Body of pancreas (tissue), 4 donors: ENCODE measurements at regions not wholly inside any gene's neighbourhood (a gene's known extent, or its start where the extent isn't known, plus 50 kb on each side); places are given as distances from the start of the nearest gene placed in this dataset.

Experiments
- ATAC-seq: fragments of 150-250 bp; one replicate; pipeline ENCODE4 v1.9.1; 2016
- DNase-seq, 4 donors: peaks; one replicate each; pipeline ENCODE4 v3.0.0-alpha.2; 2019
- H3K27ac ChIP-seq, 4 donors: fragments of 200-600 bp; sonication (generic); 1 replicate in 3 of 4; 2 replicates in 1 of 4; pipeline versions ENCODE4 v1.5.1 to v1.6.1; 2016 to 2019; ENCODE audit warnings: mild to moderate bottlenecking in 1 of 4, mixed read lengths in 1 of 4, moderate library complexity in 1 of 4
- H3K27me3 ChIP-seq, 2 donors: fragments of 200-600 bp; sonication (generic); one replicate each; pipeline ENCODE4 v1.6.0; 2016; ENCODE audit warnings: mild to moderate bottlenecking in 1 of 2
- H3K36me3 ChIP-seq, 2 donors: fragments of 200-600 bp; sonication (generic); replicated peaks in 1 of 2; 2 replicates each; pipeline ENCODE4 v1.5.1; 2016; ENCODE audit warnings: low read depth in 2 of 2; ENCODE audit not compliant: insufficient read depth in 1 of 2
- H3K4me1 ChIP-seq: fragments of 200-600 bp; sonication (generic); one replicate; pipeline ENCODE4 v1.6.0; 2016
- H3K4me3 ChIP-seq, 2 donors: fragments of 200-600 bp; sonication (generic); 1 replicate in 1 of 2; 2 replicates in 1 of 2; pipeline ENCODE4 v1.5.1; 2016 to 2019
- H3K9me3 ChIP-seq, 3 donors: fragments of 200-600 bp; sonication (generic); 1 replicate in 2 of 3; 2 replicates in 1 of 3; pipeline ENCODE4 v1.5.1; 2016
- POLR2A ChIP-seq, 3 donors: fragments of 450-650 bp; IDR thresholded peaks; one replicate each; pipeline ENCODE4 v1.6.1; 2016; ENCODE audit warnings: antibody characterized with exemption in 3 of 3, mild to moderate bottlenecking in 2 of 3
- WGBS, 2 donors: methylation state at CpG; one replicate each; pipeline ENCODE4 v1.1.5; 2017; 5-methylcytosine and 5-hydroxymethylcytosine counted together
- intact Hi-C: fragments of 100-400 bp; cut with DNase I; formaldehyde crosslinking; loops from one replicate; pipeline ENCODE4 v1.15.1; 2023
- TF ChIP-seq, protein P1 (sequence below), 7 experiments: fragments of 450-650 bp in 4 of 7; fragments of 200-600 bp in 3 of 7; sonication (generic) in 3 of 7; IDR thresholded peaks; one replicate each; pipeline ENCODE4 v1.5.1; 2016 to 2019; ENCODE audit warnings: antibody characterized with exemption in 7 of 7

DNA sequence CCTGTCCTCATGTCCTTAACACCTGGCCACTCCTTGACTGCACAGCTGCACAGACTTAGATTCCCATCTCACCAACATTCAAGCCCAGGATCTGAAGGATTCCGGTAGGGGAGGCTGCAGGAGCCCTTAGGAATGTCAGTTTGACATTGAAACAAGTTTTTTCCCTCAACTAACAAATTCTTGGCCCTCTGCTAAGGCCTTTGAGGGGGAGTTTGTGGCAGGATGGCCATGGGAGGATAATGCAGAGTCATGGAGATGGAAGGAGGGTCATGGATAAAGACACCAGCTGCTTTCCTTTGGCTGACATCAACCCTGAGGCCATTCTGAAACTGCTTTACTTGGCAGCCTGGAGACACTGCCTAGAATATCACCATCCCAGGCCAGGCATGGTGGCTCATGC is 63.4 kb upstream of the PPP2R5A start:
- peaks cover 15% of the 10 kb centered on the region for H3K4me1 ChIP-seq
- no peak for ATAC-seq
- H3K27ac ChIP-seq: no peak overlapping the region

DNA sequence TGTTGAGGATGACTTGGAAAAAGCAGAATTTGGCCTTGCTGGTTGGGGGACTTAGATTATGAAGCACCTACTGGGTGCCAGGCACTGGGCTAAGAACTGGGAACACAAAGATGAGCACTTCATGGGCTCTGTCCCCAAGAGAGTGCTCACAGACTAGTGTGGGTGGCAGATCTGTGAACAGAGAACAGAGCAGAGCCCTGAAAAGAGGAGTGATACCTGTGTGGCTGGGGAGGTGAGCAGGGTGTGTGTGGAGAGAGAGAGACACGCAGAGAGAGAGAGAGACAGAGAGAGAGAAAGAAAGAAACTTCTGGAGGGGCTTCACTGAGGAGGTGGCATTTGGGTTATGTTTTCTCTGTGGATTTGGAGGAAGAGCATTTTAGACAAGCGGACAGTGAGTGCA is 61.1 kb upstream of the PPP2R5A start:
- no peaks in the 10 kb centered on the region for H3K9me3 ChIP-seq
- H3K27me3 ChIP-seq: no peaks in the 10 kb centered on the region
- no peak overlapping the region for H3K4me3 ChIP-seq
- H3K4me1 ChIP-seq: peaks cover 37% of the 10 kb centered on the region
- 96 to 97% methylated on average over 2 of the region's 2 CpGs for WGBS, 2 donors
- no peak for ATAC-seq
- intact Hi-C loops: no loop called here
- TF ChIP-seq, protein P1, sequence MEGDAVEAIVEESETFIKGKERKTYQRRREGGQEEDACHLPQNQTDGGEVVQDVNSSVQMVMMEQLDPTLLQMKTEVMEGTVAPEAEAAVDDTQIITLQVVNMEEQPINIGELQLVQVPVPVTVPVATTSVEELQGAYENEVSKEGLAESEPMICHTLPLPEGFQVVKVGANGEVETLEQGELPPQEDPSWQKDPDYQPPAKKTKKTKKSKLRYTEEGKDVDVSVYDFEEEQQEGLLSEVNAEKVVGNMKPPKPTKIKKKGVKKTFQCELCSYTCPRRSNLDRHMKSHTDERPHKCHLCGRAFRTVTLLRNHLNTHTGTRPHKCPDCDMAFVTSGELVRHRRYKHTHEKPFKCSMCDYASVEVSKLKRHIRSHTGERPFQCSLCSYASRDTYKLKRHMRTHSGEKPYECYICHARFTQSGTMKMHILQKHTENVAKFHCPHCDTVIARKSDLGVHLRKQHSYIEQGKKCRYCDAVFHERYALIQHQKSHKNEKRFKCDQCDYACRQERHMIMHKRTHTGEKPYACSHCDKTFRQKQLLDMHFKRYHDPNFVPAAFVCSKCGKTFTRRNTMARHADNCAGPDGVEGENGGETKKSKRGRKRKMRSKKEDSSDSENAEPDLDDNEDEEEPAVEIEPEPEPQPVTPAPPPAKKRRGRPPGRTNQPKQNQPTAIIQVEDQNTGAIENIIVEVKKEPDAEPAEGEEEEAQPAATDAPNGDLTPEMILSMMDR (IDR thresholded peaks at IDR 0.05): no peak
- TF ChIP-seq POLR2A (IDR thresholded peaks at IDR 0.05): no peak
- H3K27ac ChIP-seq: no peak overlapping the region
- no peak for DNase-seq
- no peaks in the 10 kb centered on the region for H3K36me3 ChIP-seq

More for the DNA sequence above, 63.4 kb upstream of the PPP2R5A start:
- 67 to 85% methylated on average over 1 of the region's 1 CpG for WGBS, 2 donors
- no peaks in the 10 kb centered on the region for H3K36me3 ChIP-seq
- TF ChIP-seq, protein P1 (IDR thresholded peaks at IDR 0.05): no peak
- TF ChIP-seq POLR2A (IDR thresholded peaks at IDR 0.05): no peak
- no peaks in the 10 kb centered on the region for H3K9me3 ChIP-seq
- intact Hi-C loops: no loop called here
- no peak overlapping the region for H3K4me3 ChIP-seq
- no peaks in the 10 kb centered on the region for H3K27me3 ChIP-seq
- no peak for DNase-seq

DNA sequence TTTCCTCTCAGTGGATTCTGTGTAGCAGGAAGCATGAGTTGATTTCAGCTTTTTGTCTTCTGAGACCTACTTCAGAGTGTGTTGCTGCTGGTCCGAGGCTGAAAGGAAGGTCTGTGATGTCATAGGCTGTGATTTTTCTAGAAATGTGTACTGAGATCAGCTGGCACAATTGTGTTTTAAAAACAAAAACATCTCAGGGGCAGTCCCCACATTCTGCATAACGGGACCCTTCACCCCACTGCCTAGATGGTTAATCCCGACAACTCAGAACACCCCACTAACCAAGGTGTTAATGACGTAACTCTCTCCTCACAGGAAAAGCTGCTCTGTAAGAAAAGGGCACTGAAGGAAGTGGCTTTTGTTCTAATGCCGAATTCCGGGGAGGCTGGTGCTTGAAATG is 59.8 kb upstream of the PPP2R5A start:
- H3K4me3 ChIP-seq: no peak overlapping the region
- WGBS, 2 donors: 69 to 84% methylated on average over 6 of the region's 6 CpGs
- ATAC-seq (no peak), DNase-seq (no peak)
- no peaks in the 10 kb centered on the region for H3K9me3 ChIP-seq
- no peaks in the 10 kb centered on the region for H3K36me3 ChIP-seq
- no peaks in the 10 kb centered on the region for H3K27me3 ChIP-seq
- peak overlapping the region in 2 of 4 donors; percentile 46 to 61 for H3K27ac ChIP-seq
- intact Hi-C loops: no loop called here
- TF ChIP-seq POLR2A (IDR thresholded peaks at IDR 0.05): no peak
- TF ChIP-seq, protein P1 (IDR thresholded peaks at IDR 0.05): no peak
- H3K4me1 ChIP-seq: peaks cover 51% of the 10 kb centered on the region

DNA sequence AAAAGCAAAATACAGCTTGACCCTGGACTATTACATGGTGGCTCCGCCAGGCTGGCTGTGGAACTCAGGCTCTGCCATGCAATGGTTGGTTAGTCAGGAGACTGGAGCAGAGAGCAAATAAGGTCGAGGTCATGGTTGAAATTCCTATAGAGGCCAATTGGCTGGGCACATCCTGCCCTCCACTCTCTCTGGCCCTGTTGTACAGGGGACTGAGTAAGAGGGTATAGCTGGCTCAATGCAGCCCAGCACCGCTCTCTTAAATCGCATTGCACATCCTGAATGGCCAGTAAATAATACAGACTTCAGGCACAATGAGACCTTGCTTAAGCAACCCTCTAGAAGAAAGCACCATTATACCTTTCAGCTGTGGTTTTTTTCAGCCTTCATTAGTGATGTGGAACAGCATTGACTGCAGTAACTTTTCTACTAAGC is 59.3 kb upstream of the PPP2R5A start:
- peak overlapping the region in 3 of 4 donors; percentile 46 to 61 (median 55) for H3K27ac ChIP-seq
- intact Hi-C loops: no loop called here
- TF ChIP-seq POLR2A (IDR thresholded peaks at IDR 0.05): no peak
- TF ChIP-seq, protein P1 (IDR thresholded peaks at IDR 0.05): no peak
- no peaks in the 10 kb centered on the region for H3K36me3 ChIP-seq
- DNase-seq (no peak), ATAC-seq (no peak)
- no peaks in the 10 kb centered on the region for H3K27me3 ChIP-seq
- 80 to 82% methylated on average over 4 of the region's 4 CpGs for WGBS, 2 donors
- no peak overlapping the region for H3K4me3 ChIP-seq
- peaks cover 54% of the 10 kb centered on the region for H3K4me1 ChIP-seq
- no peaks in the 10 kb centered on the region for H3K9me3 ChIP-seq

DNA sequence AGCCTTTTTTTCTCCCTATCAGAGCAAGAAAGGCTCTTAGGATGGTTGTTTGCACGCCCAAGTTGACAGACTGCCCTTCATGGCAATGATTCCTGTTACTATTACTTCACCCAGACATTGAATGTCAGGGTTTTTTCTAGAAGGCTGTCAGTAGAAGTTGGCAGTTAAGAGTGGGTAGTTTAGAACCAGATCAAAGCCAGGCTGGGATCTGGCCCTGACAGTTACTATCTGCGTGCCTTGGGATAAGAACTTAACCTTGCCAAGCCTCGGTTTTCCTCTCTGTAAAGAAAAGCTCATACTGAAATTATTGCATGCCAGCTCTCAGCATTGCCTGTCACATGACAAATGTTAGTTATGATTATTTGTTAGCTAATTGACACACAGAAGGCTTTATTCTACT is 58.7 kb upstream of the PPP2R5A start:
- no peak for DNase-seq
- intact Hi-C loops: no loop called here
- H3K9me3 ChIP-seq: no peaks in the 10 kb centered on the region
- H3K27me3 ChIP-seq: no peaks in the 10 kb centered on the region
- TF ChIP-seq, protein P1 (IDR thresholded peaks at IDR 0.05): no peak
- no peak for TF ChIP-seq POLR2A (IDR thresholded peaks at IDR 0.05)
- peak overlapping the region in 3 of 4 donors; percentile 46 to 61 (median 55) for H3K27ac ChIP-seq
- ATAC-seq: no peak
- no peak overlapping the region for H3K4me3 ChIP-seq
- 31 to 48% methylated on average over 3 of the region's 3 CpGs for WGBS, 2 donors
- H3K4me1 ChIP-seq: peaks cover 60% of the 10 kb centered on the region
- no peaks in the 10 kb centered on the region for H3K36me3 ChIP-seq
